H9 (cell line): ENCODE measurements at regions not wholly inside any gene's neighbourhood (a gene's known extent, or its start where the extent isn't known, plus 50 kb on each side); places are given as distances from the start of the nearest gene placed in this dataset.

Experiments
- DNase-seq: peaks from one replicate; pipeline ENCODE4 v3.0.0-alpha.2; 2017
- H2AFZ ChIP-seq: one replicate; pipeline ENCODE4 v1.6.1; 2013; ENCODE audit warnings: mild to moderate bottlenecking, low read length, control low read depth, moderate library complexity
- H2AK5ac ChIP-seq: 2 replicates; pipeline ENCODE4 v1.6.1; 2013; ENCODE audit warnings: low read length, control low read depth, mixed read lengths; ENCODE audit not compliant: insufficient read length
- H2BK120ac ChIP-seq: one replicate; pipeline ENCODE4 v1.6.1; 2013; ENCODE audit warnings: low read depth, mild to moderate bottlenecking, low read length, control low read depth, inconsistent platforms; ENCODE audit not compliant: poor library complexity, severe bottlenecking
- H2BK12ac ChIP-seq: 2 replicates; pipeline ENCODE4 v1.6.1; 2013; ENCODE audit warnings: low read length, control low read depth, mixed read lengths, low read depth; ENCODE audit not compliant: insufficient read length
- H2BK15ac ChIP-seq: 2 replicates; pipeline ENCODE4 v1.6.1; 2013; ENCODE audit warnings: low read depth, low read length, control low read depth
- H2BK20ac ChIP-seq: one replicate; pipeline ENCODE4 v1.6.1; 2013; ENCODE audit warnings: low read depth, mild to moderate bottlenecking, low read length, control low read depth, inconsistent platforms; ENCODE audit not compliant: poor library complexity, severe bottlenecking
- H2BK5ac ChIP-seq: 2 replicates; pipeline ENCODE4 v1.6.1; 2013; ENCODE audit warnings: low read length, control low read depth, mixed read lengths; ENCODE audit not compliant: insufficient read length
- H3K14ac ChIP-seq: 2 replicates; pipeline ENCODE4 v1.6.1; 2013; ENCODE audit warnings: low read length, control low read depth; ENCODE audit not compliant: insufficient read depth
- H3K18ac ChIP-seq: 2 replicates; pipeline ENCODE4 v1.6.1; 2013; ENCODE audit warnings: low read depth, mild to moderate bottlenecking, mixed read lengths, low read length, control low read depth; ENCODE audit not compliant: insufficient read length
- H3K23ac ChIP-seq: 2 replicates; pipeline ENCODE4 v1.6.1; 2013; ENCODE audit warnings: low read length, control low read depth, mixed read lengths, low read depth; ENCODE audit not compliant: insufficient read length
- H3K23me2 ChIP-seq: 2 replicates; pipeline ENCODE4 v1.6.1; 2013; ENCODE audit warnings: low read depth, mild to moderate bottlenecking, mixed read lengths, low read length, control low read depth; ENCODE audit not compliant: insufficient read length, poor library complexity, severe bottlenecking
- H3K27ac ChIP-seq: 2 replicates; pipeline ENCODE4 v1.5.1; 2013; ENCODE audit warnings: low read length, control low read depth, mixed read lengths, low read depth; ENCODE audit not compliant: insufficient read length
- H3K27me3 ChIP-seq: 2 replicates; pipeline ENCODE4 v1.6.1; 2013; ENCODE audit warnings: low read length, control low read depth, inconsistent platforms; ENCODE audit not compliant: insufficient read depth
- H3K4ac ChIP-seq: 2 replicates; pipeline ENCODE4 v1.6.1; 2013; ENCODE audit warnings: low read depth, mild to moderate bottlenecking, control low read depth, inconsistent platforms, low read length, moderate library complexity
- H3K4me1 ChIP-seq: 2 replicates; pipeline ENCODE4 v1.6.1; 2013; ENCODE audit warnings: low read length, control low read depth, inconsistent platforms; ENCODE audit not compliant: insufficient read depth
- H3K4me2 ChIP-seq: 2 replicates; pipeline ENCODE4 v1.6.1; 2013; ENCODE audit warnings: low read length, control low read depth, mixed read lengths; ENCODE audit not compliant: insufficient read length, insufficient read depth
- H3K56ac ChIP-seq: 2 replicates; pipeline ENCODE4 v1.6.1; 2013; ENCODE audit warnings: low read depth, mild to moderate bottlenecking, mixed read lengths, low read length, control low read depth; ENCODE audit not compliant: insufficient read length
- H3K79me1 ChIP-seq: 2 replicates; pipeline ENCODE4 v1.6.1; 2013; ENCODE audit warnings: low read depth, mild to moderate bottlenecking, moderate library complexity, low read length, control low read depth, inconsistent platforms; ENCODE audit not compliant: insufficient read depth, poor library complexity, severe bottlenecking
- H3K79me2 ChIP-seq: 2 replicates; pipeline ENCODE4 v1.6.1; 2013; ENCODE audit warnings: low read length, control low read depth, inconsistent platforms; ENCODE audit not compliant: insufficient read depth
- H3K9ac ChIP-seq: 2 replicates; pipeline ENCODE4 v1.6.1; 2013; ENCODE audit warnings: low read length, control low read depth, mixed read lengths; ENCODE audit not compliant: insufficient read length; ENCODE audit errors: extremely low read depth
- H3K9me3 ChIP-seq: one replicate; pipeline ENCODE4 v1.6.1; 2013; ENCODE audit warnings: low read depth, low read length, inconsistent platforms; ENCODE audit not compliant: control insufficient read depth
- H3T11ph ChIP-seq: one replicate; pipeline ENCODE4 v1.6.1; 2013; ENCODE audit warnings: mild to moderate bottlenecking, low read length, control low read depth, inconsistent platforms
- H4K20me1 ChIP-seq: one replicate; pipeline ENCODE4 v1.6.1; 2013; ENCODE audit not compliant: control insufficient read depth, insufficient read length, insufficient read depth
- H4K5ac ChIP-seq: 2 replicates; pipeline ENCODE4 v1.6.1; 2013; ENCODE audit warnings: low read depth, mild to moderate bottlenecking, mixed read lengths, low read length, control low read depth; ENCODE audit not compliant: insufficient read length
- H4K8ac ChIP-seq: replicated peaks from 2 replicates; pipeline ENCODE4 v1.6.1; 2013; ENCODE audit warnings: low read length, control low read depth, mixed read lengths, low read depth; ENCODE audit not compliant: insufficient read length
- H4K91ac ChIP-seq: 2 replicates; pipeline ENCODE4 v1.6.1; 2013; ENCODE audit warnings: low read depth, mild to moderate bottlenecking, moderate library complexity, mixed read lengths, low read length, control low read depth; ENCODE audit not compliant: insufficient read length
- H3K27ac Mint-ChIP-seq, 3 experiments: 2 replicates in 2 of 3; 3 replicates in 1 of 3; pipeline ENCODE4 v1.8.0; 2020 to 2021; ENCODE audit warnings: mixed read lengths in 3 of 3, mild to moderate bottlenecking in 1 of 3, moderate library complexity in 1 of 3
- H3K27me3 Mint-ChIP-seq: 2 replicates; pipeline ENCODE4 v1.8.0; 2021; ENCODE audit warnings: low read depth, mild to moderate bottlenecking, moderate library complexity, mixed read lengths
- H3K36me3 Mint-ChIP-seq, 3 experiments: 2 replicates in 2 of 3; 3 replicates in 1 of 3; pipeline ENCODE4 v1.8.0; 2020 to 2021; ENCODE audit warnings: low read depth in 3 of 3, mixed read lengths in 3 of 3; ENCODE audit not compliant: insufficient read depth in 1 of 3
- H3K4me1 Mint-ChIP-seq, 2 experiments: 2 replicates each; pipeline ENCODE4 v1.8.0; 2020; ENCODE audit warnings: mixed read lengths in 2 of 2
- H3K4me3 Mint-ChIP-seq, 2 experiments: 2 replicates in 1 of 2; 3 replicates in 1 of 2; pipeline ENCODE4 v1.8.0; 2020 to 2021; ENCODE audit warnings: mild to moderate bottlenecking in 2 of 2, mixed read lengths in 2 of 2, moderate library complexity in 1 of 2
- H3K9me3 Mint-ChIP-seq, 2 experiments: 2 replicates in 1 of 2; 3 replicates in 1 of 2; pipeline ENCODE4 v1.8.0; 2020; ENCODE audit warnings: mild to moderate bottlenecking in 2 of 2, mixed read lengths in 2 of 2, moderate library complexity in 1 of 2
- WGBS: extraction: QIAGEN DNeasy Blood & Tissue Kit; methylation state at CpG from one replicate; pipeline ENCODE4 v1.1.7; 2013; ENCODE audit warnings: missing lambda C conversion rate, low lambda C conversion rate, mixed read lengths; ENCODE audit not compliant: insufficient read length; ENCODE audit errors: extremely low coverage; 5-methylcytosine and 5-hydroxymethylcytosine counted together
- TF ChIP-seq, protein P1 (sequence below): fragments of 200-600 bp; sonication (generic); conservative IDR thresholded peaks from 3 replicates; pipeline ENCODE4 v1.8.0; 2021; ENCODE audit warnings: antibody characterized with exemption, mild to moderate bottlenecking

DNA sequence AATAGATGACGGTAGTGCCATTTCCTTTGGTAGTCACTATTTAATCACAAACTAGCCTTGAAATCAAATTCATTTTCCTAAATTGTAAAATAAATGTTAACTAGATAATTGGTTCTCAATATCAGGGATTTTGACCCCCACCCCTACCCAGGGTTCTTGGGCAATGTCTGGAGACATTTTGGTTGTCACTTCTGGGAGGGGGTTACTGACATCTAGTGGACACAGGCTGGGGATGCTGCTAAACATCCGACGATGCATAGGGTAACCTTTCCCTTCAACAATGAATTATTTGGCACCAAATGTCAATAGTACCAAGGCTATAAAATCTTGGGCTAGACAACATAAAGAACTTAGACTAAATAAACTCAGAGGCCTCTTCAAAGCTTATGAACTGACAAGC lies 285.8 kb upstream of the TRPC5 start:
- Mint-ChIP-seq H3K9me3 (no peaks in the 10 kb centered on the region), H3K27me3 (no peaks in the 10 kb centered on the region; the same call in none of the 2 replicates)

More for the DNA sequence above, 285.8 kb upstream of the TRPC5 start:
- Histone ChIP-seq H3K27ac (no peak overlapping the region), H3K4ac (no peak overlapping the region), H3K14ac (no peak overlapping the region), H3K9ac (no peak overlapping the region), H4K5ac (no peak overlapping the region), H3K23me2 (no peaks in the 10 kb centered on the region), H3K27me3 (no peaks in the 10 kb centered on the region), H3K23ac (no peak overlapping the region), H4K8ac (no peak overlapping the region), H3K18ac (no peak overlapping the region), H3K9me3 (no peaks in the 10 kb centered on the region), H4K91ac (no peak overlapping the region), H2BK20ac (no peak overlapping the region), H3K4me2 (no peak overlapping the region), H3K56ac (no peak overlapping the region), H3K4me1 (peaks cover 2% of the 10 kb centered on the region; the same call in 1 of the 2 replicates), H4K20me1 (no peaks in the 10 kb centered on the region), H2BK15ac (no peak overlapping the region), H2BK5ac (no peak overlapping the region), H2BK120ac (no peak overlapping the region), H2AK5ac (no peak overlapping the region), H3K79me1 (no peaks in the 10 kb centered on the region), H2AFZ (no peak overlapping the region), H3T11ph (no peak overlapping the region), H2BK12ac (no peak overlapping the region), H3K79me2 (no peaks in the 10 kb centered on the region)
- no CpG with 5 or more reads among the region's 3 CpGs for WGBS
- H3K4me1 Mint-ChIP-seq, result peaks cover 13 to 17% of the 10 kb centered on the region in 2 experiments
- TF ChIP-seq, protein P1, sequence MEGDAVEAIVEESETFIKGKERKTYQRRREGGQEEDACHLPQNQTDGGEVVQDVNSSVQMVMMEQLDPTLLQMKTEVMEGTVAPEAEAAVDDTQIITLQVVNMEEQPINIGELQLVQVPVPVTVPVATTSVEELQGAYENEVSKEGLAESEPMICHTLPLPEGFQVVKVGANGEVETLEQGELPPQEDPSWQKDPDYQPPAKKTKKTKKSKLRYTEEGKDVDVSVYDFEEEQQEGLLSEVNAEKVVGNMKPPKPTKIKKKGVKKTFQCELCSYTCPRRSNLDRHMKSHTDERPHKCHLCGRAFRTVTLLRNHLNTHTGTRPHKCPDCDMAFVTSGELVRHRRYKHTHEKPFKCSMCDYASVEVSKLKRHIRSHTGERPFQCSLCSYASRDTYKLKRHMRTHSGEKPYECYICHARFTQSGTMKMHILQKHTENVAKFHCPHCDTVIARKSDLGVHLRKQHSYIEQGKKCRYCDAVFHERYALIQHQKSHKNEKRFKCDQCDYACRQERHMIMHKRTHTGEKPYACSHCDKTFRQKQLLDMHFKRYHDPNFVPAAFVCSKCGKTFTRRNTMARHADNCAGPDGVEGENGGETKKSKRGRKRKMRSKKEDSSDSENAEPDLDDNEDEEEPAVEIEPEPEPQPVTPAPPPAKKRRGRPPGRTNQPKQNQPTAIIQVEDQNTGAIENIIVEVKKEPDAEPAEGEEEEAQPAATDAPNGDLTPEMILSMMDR, result peak; percentile 86
- H3K27ac Mint-ChIP-seq, result no peak overlapping the region
- no peak for DNase-seq
- no peak overlapping the region for H3K4me3 Mint-ChIP-seq
- no peaks in the 10 kb centered on the region; a peak in 1 of 7 replicates for H3K36me3 Mint-ChIP-seq
